ENCODE measurements at regions not wholly inside any gene's neighbourhood (a gene's known extent, or its start where the extent isn't known, plus 50 kb on each side); places are given as distances from the start of the nearest gene placed in this dataset.
"Not testable (repeated sequence)": the region's sequence is repeated elsewhere in the genome, so short reads cannot be mapped to it uniquely, and the experiment has no call there.

GRCh38 chr13:19123502-19123901, 58.1 kb downstream of the TUBA3C start:
- POLR2A ChIA-PET (ENCODE audit: partially characterized antibody): no interaction called here
- Mint-ChIP-seq H3K4me3 (no peak overlapping the region), H3K27me3 (peaks cover 0 to 1% of the 10 kb centered on the region in 2 donors), H3K27ac (no peak overlapping the region), H3K4me1 (no peaks in the 10 kb centered on the region), H3K9me3 (peaks cover 0 to 1% (median 0%) of the 10 kb centered on the region in 8 donors), H3K36me3 (no peaks in the 10 kb centered on the region)
- CTCF ChIA-PET (ENCODE audit: partially characterized antibody): no interaction called here
- no peaks in the 10 kb centered on the region for H3K4me1 ChIP-seq (ENCODE audit: insufficient read depth, low read length)
- no peaks in the 10 kb centered on the region for H3K36me3 ChIP-seq (ENCODE audit: insufficient read depth, low read length)
- no peak overlapping the region for H3K27ac ChIP-seq (ENCODE audit: low read depth, low read length)
- intact Hi-C loops (cut with micrococcal nuclease): no loop called here
- no peaks in the 10 kb centered on the region for H3K9me3 ChIP-seq (ENCODE audit: control insufficient read depth in 1 of 2, low read length in 2 of 2)
- DNase-seq: no peak
- H3K4me3 ChIP-seq (ENCODE audit: low read length in 2 of 2): no peak overlapping the region
- H3K27me3 ChIP-seq (ENCODE audit: insufficient read depth, low read length): no peaks in the 10 kb centered on the region

- no peaks in the 10 kb centered on the region for H3K9me3 ChIP-seq (ENCODE audit: control insufficient read depth in 1 of 2, low read length in 2 of 2)
- Mint-ChIP-seq H3K27me3 (peaks cover 0 to 1% of the 10 kb centered on the region in 2 donors), H3K4me3 (no peak overlapping the region), H3K4me1 (no peaks in the 10 kb centered on the region), H3K9me3 (peaks cover 0 to 8% (median 3%) of the 10 kb centered on the region in 8 donors), H3K36me3 (no peaks in the 10 kb centered on the region), H3K27ac (no peak overlapping the region)
- intact Hi-C loops (cut with micrococcal nuclease): no loop called here
- H3K4me3 ChIP-seq (ENCODE audit: low read length in 2 of 2): no peak overlapping the region
- no peaks in the 10 kb centered on the region for H3K4me1 ChIP-seq (ENCODE audit: insufficient read depth, low read length)
- H3K27me3 ChIP-seq (ENCODE audit: insufficient read depth, low read length): no peaks in the 10 kb centered on the region
- CTCF ChIA-PET (ENCODE audit: partially characterized antibody): no interaction called here
- no peaks in the 10 kb centered on the region for H3K36me3 ChIP-seq (ENCODE audit: insufficient read depth, low read length)
- DNase-seq: no peak
- H3K27ac ChIP-seq (ENCODE audit: low read depth, low read length): no peak overlapping the region
- POLR2A ChIA-PET (ENCODE audit: partially characterized antibody): no interaction called here
Measured at GRCh38 chr13:19117913-19118739, 63.5 kb downstream of the TUBA3C start.

- H3K4me3 ChIP-seq (ENCODE audit: low read length in 2 of 2); CTCF ChIA-PET (ENCODE audit: partially characterized antibody); H3K9me3 ChIP-seq (ENCODE audit: control insufficient read depth in 1 of 2, low read length in 2 of 2); H3K27ac ChIP-seq (ENCODE audit: low read depth, low read length); POLR2A ChIA-PET (ENCODE audit: partially characterized antibody); H3K4me1 Mint-ChIP-seq; DNase-seq; H3K4me1 ChIP-seq (ENCODE audit: insufficient read depth, low read length); H3K36me3 ChIP-seq (ENCODE audit: insufficient read depth, low read length); H3K36me3 Mint-ChIP-seq; H3K27me3 Mint-ChIP-seq; H3K27me3 ChIP-seq (ENCODE audit: insufficient read depth, low read length); intact Hi-C loops (cut with micrococcal nuclease); H3K27ac Mint-ChIP-seq: not testable (repeated sequence)
- peak overlapping the region in 2 of 8 donors; percentile 20 to 65 for H3K4me3 Mint-ChIP-seq
- peaks cover 0 to 17% (median 7%) of the 10 kb centered on the region in 8 donors for H3K9me3 Mint-ChIP-seq
Measured at GRCh38 chr13:19109225-19109624, 72.4 kb downstream of the TUBA3C start.

GRCh38 chr13:19103140-19103539, 78.5 kb downstream of the TUBA3C start:
- Mint-ChIP-seq H3K9me3 (peaks cover 0 to 6% (median 2%) of the 10 kb centered on the region in 8 donors), H3K36me3 (no peaks in the 10 kb centered on the region), H3K27me3 (no peaks in the 10 kb centered on the region), H3K4me3 (no peak overlapping the region), H3K27ac (no peak overlapping the region), H3K4me1 (no peaks in the 10 kb centered on the region)
- ChIA-PET CTCF (ENCODE audit: partially characterized antibody) (no interaction called here), POLR2A (ENCODE audit: partially characterized antibody) (no interaction called here)
- no peaks in the 10 kb centered on the region for H3K36me3 ChIP-seq (ENCODE audit: insufficient read depth, low read length)
- H3K4me1 ChIP-seq (ENCODE audit: insufficient read depth, low read length): no peaks in the 10 kb centered on the region
- no peaks in the 10 kb centered on the region for H3K9me3 ChIP-seq (ENCODE audit: control insufficient read depth in 1 of 2, low read length in 2 of 2)
- no peak overlapping the region for H3K27ac ChIP-seq (ENCODE audit: low read depth, low read length)
- H3K27me3 ChIP-seq (ENCODE audit: insufficient read depth, low read length): no peaks in the 10 kb centered on the region
- intact Hi-C loops (cut with micrococcal nuclease): no loop called here
- no peak overlapping the region for H3K4me3 ChIP-seq (ENCODE audit: low read length in 2 of 2)
- DNase-seq: no peak

GRCh38 chr13:19093369-19093768, 88.3 kb downstream of the TUBA3C start:
- Histone ChIP-seq H3K4me3 (ENCODE audit: low read length in 2 of 2) (no peak overlapping the region), H3K4me1 (ENCODE audit: insufficient read depth, low read length) (no peaks in the 10 kb centered on the region), H3K27ac (ENCODE audit: low read depth, low read length) (no peak overlapping the region), H3K36me3 (ENCODE audit: insufficient read depth, low read length) (no peaks in the 10 kb centered on the region), H3K9me3 (ENCODE audit: control insufficient read depth in 1 of 2, low read length in 2 of 2) (no peaks in the 10 kb centered on the region), H3K27me3 (ENCODE audit: insufficient read depth, low read length) (no peaks in the 10 kb centered on the region)
- no peak overlapping the region for H3K4me3 Mint-ChIP-seq
- ChIA-PET POLR2A (ENCODE audit: partially characterized antibody) (no interaction called here), CTCF (ENCODE audit: partially characterized antibody) (no interaction called here)
- peaks cover 0 to 2% (median 0%) of the 10 kb centered on the region in 8 donors for H3K9me3 Mint-ChIP-seq
- H3K4me1 Mint-ChIP-seq: no peaks in the 10 kb centered on the region
- no peak overlapping the region for H3K27ac Mint-ChIP-seq
- intact Hi-C loops (cut with micrococcal nuclease): no loop called here
- no peaks in the 10 kb centered on the region for H3K36me3 Mint-ChIP-seq
- no peak for DNase-seq
- H3K27me3 Mint-ChIP-seq: no peaks in the 10 kb centered on the region

- H3K27me3 ChIP-seq (ENCODE audit: insufficient read depth, low read length): no peaks in the 10 kb centered on the region
- Mint-ChIP-seq H3K36me3 (no peaks in the 10 kb centered on the region), H3K4me1 (no peaks in the 10 kb centered on the region), H3K27ac (no peak overlapping the region), H3K4me3 (no peak overlapping the region), H3K9me3 (peaks cover 0 to 2% (median 0%) of the 10 kb centered on the region in 8 donors), H3K27me3 (no peaks in the 10 kb centered on the region)
- no peak overlapping the region for H3K27ac ChIP-seq (ENCODE audit: low read depth, low read length)
- H3K4me3 ChIP-seq (ENCODE audit: low read length in 2 of 2): no peak overlapping the region
- intact Hi-C loops (cut with micrococcal nuclease): no loop called here
- H3K9me3 ChIP-seq (ENCODE audit: control insufficient read depth in 1 of 2, low read length in 2 of 2): no peaks in the 10 kb centered on the region
- no peaks in the 10 kb centered on the region for H3K4me1 ChIP-seq (ENCODE audit: insufficient read depth, low read length)
- no peaks in the 10 kb centered on the region for H3K36me3 ChIP-seq (ENCODE audit: insufficient read depth, low read length)
- POLR2A ChIA-PET (ENCODE audit: partially characterized antibody): no interaction called here
- CTCF ChIA-PET (ENCODE audit: partially characterized antibody): no interaction called here
- no peak for DNase-seq
Measured at GRCh38 chr13:19090495-19090894, 91.1 kb downstream of the TUBA3C start.

- POLR2A ChIA-PET (ENCODE audit: partially characterized antibody): no interaction called here
- H3K4me3 ChIP-seq (ENCODE audit: low read length in 2 of 2): no peak overlapping the region
- H3K4me1 ChIP-seq (ENCODE audit: insufficient read depth, low read length): no peaks in the 10 kb centered on the region
- DNase-seq: no peak
- H3K36me3 Mint-ChIP-seq: no peaks in the 10 kb centered on the region
- H3K36me3 ChIP-seq (ENCODE audit: insufficient read depth, low read length): no peaks in the 10 kb centered on the region
- H3K27ac Mint-ChIP-seq: no peak overlapping the region
- H3K27me3 ChIP-seq (ENCODE audit: insufficient read depth, low read length): no peaks in the 10 kb centered on the region
- intact Hi-C loops (cut with micrococcal nuclease): no loop called here
- H3K27me3 Mint-ChIP-seq: peaks cover 0 to 2% of the 10 kb centered on the region in 2 donors
- peaks cover 0 to 2% (median 0%) of the 10 kb centered on the region in 8 donors for H3K9me3 Mint-ChIP-seq
- no peak overlapping the region for H3K4me3 Mint-ChIP-seq
- no peaks in the 10 kb centered on the region for H3K4me1 Mint-ChIP-seq
- no peaks in the 10 kb centered on the region for H3K9me3 ChIP-seq (ENCODE audit: control insufficient read depth in 1 of 2, low read length in 2 of 2)
- CTCF ChIA-PET (ENCODE audit: partially characterized antibody): no interaction called here
- no peak overlapping the region for H3K27ac ChIP-seq (ENCODE audit: low read depth, low read length)
Measured at GRCh38 chr13:19089315-19089714, 92.3 kb downstream of the TUBA3C start.
